Forelimb muscle (tissue), 1 donor: ENCODE measurements at regions not wholly inside any gene's neighbourhood (a gene's known extent, or its start where the extent isn't known, plus 50 kb on each side); places are given as distances from the start of the nearest gene placed in this dataset.

ENCODE experiments used
- DNase-seq: peaks from one replicate; pipeline ENCODE4 v3.0.0-alpha.2; 2013; ENCODE audit warnings: low read depth

GRCh38 chr5:54743997-54744788 is 226.6 kb downstream of the SNX18 start:
- DNase-seq: no peak

DNA sequence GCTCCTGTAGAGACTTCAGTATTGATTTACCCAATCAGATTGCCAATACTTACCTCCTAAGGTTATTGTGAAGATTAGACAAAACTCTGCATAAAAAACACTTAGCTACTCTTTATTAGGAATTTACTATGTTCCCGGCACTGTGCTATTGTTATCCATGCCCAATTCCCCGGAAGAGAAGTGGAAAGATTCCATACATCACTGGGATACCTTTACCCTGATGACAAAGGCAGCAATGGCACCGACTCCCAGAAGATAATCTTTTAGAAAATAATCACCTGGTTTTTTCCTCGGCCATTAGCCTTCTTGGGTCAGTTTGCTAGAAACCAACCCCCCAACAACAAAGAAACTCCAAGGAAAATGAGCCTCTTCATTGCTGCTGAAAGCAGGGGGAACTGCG is 226.0 kb downstream of the SNX18 start:
- DNase-seq: no peak

- DNase-seq: no peak
Observed at GRCh38 chr5:54742417-54742891, 224.9 kb downstream of the SNX18 start.

DNA sequence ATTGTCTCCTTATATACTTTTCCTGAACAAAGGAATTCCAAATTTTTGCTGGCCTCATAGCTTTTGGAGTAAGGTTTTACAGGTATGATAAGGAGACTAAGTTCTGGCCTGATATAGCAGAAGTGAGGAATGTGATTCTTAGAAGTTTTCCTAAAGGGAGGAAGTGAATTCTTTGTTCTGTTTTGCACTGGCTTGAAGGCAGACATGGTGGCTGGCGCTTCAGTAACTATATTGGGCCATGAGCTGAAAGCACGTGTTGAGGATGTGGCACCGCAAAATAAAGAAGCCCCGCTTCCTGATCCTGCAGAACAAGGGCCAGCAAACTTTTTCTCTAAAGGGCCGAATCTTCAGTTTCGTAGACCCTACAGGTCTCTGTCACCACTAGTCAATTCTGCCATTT is 224.2 kb downstream of the SNX18 start:
- no peak for DNase-seq

- DNase-seq: no peak
Observed at GRCh38 chr5:54740141-54740540, 222.6 kb downstream of the SNX18 start.

DNA sequence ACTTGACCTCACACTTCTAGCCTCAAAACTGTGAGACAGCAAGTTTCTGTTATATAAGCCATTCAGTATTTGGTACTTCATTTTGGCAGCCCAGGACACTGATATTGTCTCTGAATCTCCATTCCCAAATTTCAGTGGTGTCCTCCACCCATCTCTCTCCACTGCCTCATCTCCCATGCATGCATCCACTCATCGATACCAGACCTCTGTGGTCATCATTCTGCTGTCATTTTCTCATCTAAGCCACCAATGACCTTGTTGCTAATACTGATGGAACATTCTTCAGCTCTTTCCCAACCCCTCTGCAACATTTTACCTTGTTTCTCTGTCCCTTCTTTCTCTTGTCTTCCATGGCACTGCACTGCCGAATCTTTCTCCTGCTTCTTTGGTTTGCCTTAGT is 221.8 kb downstream of the SNX18 start:
- no peak for DNase-seq

- DNase-seq: no peak
Observed at GRCh38 chr5:54738973-54739367, 221.4 kb downstream of the SNX18 start.

- DNase-seq: no peak
Observed at GRCh38 chr5:54738118-54738972, 220.8 kb downstream of the SNX18 start.

DNA sequence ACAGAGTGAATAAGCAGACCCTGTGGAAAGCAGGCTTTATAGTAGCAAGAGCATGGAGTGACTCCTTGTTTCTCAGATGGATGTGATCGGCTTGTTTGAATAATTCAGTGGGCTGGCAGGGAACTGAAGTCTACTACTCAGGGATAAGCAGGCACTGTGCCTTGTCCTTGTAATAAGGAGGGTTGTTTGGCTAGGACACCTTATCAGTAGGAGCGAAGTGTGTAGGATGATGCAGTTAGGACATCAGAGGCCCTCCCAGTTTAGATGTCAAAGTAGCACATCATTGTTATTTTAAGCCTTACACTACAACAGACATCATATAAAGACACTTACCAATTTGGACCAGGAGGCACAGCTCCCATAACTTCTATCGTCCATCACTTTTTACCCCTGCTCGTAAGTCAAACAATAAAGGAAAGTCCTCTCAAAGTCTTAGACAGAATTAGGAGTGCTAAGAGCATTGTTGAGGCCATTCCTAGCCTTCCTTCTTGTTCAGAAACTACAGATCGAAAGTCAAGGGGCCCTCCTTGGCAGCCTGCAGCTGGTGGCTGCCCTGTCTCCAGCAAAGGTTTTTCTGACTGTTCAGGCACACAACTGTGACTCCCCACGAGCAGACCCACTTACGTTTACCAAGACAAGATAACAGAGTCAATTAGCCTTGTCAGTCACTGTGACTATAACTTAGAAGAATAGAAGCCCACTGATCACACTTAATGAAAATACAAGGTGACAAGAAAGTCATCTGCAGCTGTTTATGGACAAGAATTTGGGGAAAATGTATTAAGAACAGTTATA is 218.6 kb downstream of the SNX18 start:
- no peak for DNase-seq

DNA sequence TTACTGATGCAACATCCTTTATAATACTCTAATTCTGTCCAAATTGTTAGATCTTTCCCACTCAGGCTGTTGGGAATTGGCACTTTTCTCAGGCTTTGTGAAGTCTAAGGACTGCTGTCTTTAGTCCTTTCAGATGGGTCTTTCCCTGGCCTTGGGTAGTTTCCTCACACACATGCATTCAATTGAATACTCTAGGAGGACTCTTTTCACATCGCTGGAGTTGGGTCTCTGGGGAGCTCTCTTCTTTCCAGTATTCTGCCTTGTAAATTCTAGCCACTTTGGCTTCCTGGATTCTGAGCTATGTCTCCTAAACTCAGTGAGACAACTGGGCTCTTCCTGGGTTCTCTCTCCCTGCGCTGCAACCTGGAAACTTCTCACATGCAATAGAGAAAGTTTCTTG is 215.5 kb downstream of the SNX18 start:
- no peak for DNase-seq

GRCh38 chr5:54732108-54732507 is 214.5 kb downstream of the SNX18 start:
- no peak for DNase-seq

- DNase-seq: no peak
Observed at GRCh38 chr5:54728588-54728915, 211.0 kb downstream of the SNX18 start.

- no peak for DNase-seq
Observed at GRCh38 chr5:54727874-54728587, 210.5 kb downstream of the SNX18 start.

- no peak for DNase-seq
Observed at GRCh38 chr5:54725391-54726280, 208.1 kb downstream of the SNX18 start.

GRCh38 chr5:54722846-54723433 is 205.4 kb downstream of the SNX18 start:
- no peak for DNase-seq

DNA sequence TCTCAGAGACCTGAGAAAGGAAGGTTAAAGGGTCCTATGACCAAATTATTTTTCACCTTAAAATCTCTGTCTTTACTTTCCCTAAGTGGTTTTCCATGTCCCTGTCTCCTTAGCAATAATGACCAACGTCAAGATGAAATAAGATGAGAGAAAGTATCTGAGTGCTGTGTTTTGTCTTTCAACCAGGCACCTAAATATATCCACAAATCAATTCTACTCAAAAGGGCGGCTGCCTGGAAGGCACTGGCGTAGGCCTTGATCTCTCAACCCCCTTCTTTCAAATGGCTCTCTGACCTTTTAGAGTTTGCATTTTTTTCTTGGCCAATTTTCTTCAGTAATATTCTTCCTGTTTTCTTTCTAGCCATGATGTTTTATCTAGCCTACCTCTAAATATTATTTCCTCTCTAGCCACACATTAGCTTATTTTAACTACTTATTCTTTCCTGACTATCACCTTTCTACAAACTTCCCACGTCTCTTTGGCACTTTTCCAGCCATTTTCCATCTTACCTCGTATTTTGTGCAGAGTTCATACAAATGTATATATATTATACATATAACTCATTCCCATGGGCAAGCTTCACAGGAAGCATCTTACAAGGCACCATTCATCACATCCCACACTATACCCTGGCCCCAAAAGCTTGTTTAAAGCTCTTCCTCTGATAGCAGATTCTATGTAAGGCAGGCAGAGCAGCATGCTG is 204.5 kb downstream of the SNX18 start:
- DNase-seq: no peak

- no peak for DNase-seq
Observed at GRCh38 chr5:54721116-54721515, 203.6 kb downstream of the SNX18 start.

DNA sequence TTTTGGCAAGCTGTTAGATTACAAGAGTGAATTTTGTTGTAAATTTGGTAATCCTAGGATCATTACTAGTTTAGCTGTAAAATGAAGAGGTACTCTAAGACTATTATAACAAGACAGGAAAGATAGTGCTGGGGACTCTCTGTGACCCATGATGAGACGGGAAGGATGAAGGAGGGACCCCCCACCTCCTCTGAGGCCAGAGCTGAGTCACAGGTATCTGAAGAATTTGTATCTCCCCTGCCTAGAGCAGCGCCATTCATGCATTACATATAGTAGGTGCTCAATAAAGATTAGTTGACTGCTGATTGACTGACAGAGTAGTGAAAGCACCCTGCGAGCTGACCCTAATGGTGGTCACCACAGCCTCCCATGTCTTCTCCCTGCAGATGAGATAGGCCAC is 202.8 kb downstream of the SNX18 start:
- DNase-seq: no peak
